ENCODE measurements at regions not wholly inside any gene's neighbourhood (a gene's known extent, or its start where the extent isn't known, plus 50 kb on each side); places are given as distances from the start of the nearest gene placed in this dataset.
A peak's percentile ranks its signal among the peaks of the same experiment; 100 is the strongest.

DNA sequence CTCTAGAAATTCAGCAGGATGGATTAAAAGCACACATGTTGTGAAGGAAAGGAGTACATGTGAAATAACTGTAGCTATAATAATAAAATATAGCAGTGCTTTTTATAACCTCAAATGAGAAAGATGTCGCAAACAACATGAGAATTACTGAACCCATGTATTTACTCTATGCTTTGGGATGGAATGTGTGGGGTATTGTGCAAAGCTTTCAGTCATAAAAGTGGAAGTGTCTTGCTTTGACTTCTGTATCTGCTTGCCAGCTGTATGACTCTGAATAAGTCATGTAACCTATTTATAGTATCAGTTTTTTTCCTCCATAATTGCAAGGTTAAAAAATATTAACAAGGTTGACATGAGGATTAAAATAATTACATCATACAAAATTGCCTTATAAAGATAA lies 519.3 kb upstream of the CADM2 start:
- Histone ChIP-seq H3K36me3 (ENCODE audit: control insufficient read depth in 2 of 2, extremely low read depth in 1 of 2, insufficient read depth in 1 of 2, low read length in 1 of 2) (no peaks in the 10 kb centered on the region), H3K27me3 (replicated peaks in 1 of 2; ENCODE audit: control insufficient read depth in 2 of 2, extremely low read depth in 1 of 2, insufficient read depth in 2 of 2, low read length in 1 of 2) (no peaks in the 10 kb centered on the region), H3K27ac (ENCODE audit: low read length) (no peak overlapping the region), H3K4me3 (ENCODE audit: control insufficient read depth in 1 of 2, extremely low read depth in 1 of 2, low read length in 1 of 2) (no peak overlapping the region), H3K9me3 (peaks cover 3% of the 10 kb centered on the region), H3K4me1 (ENCODE audit: control insufficient read depth in 1 of 2, extremely low read depth in 1 of 2, insufficient read depth in 2 of 2, low read length in 2 of 2) (no peaks in the 10 kb centered on the region)
- ATAC-seq (replicated peaks in 1 of 4): no peak
- Mint-ChIP-seq H3K4me1 (no peaks in the 10 kb centered on the region), H3K27ac (no peak overlapping the region), H3K9me3 (peaks cover 11 to 23% (median 18%) of the 10 kb centered on the region in 3 donors), H3K36me3 (no peaks in the 10 kb centered on the region), H3K4me3 (no peak overlapping the region), H3K27me3 (no peaks in the 10 kb centered on the region)
- POLR2A ChIA-PET: no interaction called here
- WGBS (ENCODE audit: insufficient coverage): no CpG with 5 or more reads among the region's 1 CpG
- DNase-seq: no peak
- CTCF ChIA-PET: no interaction called here

DNA sequence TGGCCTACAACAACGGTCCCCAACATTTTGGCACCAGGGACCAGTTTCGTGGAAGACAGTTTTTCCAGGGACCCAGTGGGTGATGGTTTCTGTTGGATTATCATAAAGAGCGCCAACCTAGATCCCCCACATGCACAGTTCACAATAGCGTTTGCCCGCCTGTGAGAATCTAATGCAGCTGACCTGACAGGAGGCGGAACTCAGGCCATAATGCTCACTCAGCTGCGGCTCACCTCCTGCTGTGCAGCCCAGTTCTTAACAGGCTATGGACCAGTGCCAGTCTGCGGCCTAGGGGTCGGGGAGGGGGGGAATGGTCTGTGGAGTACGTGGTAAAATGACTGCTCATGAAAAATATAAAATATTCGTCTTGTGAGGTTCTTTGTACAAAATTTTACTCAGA lies 518.5 kb upstream of the CADM2 start:
- no peak for DNase-seq

DNA sequence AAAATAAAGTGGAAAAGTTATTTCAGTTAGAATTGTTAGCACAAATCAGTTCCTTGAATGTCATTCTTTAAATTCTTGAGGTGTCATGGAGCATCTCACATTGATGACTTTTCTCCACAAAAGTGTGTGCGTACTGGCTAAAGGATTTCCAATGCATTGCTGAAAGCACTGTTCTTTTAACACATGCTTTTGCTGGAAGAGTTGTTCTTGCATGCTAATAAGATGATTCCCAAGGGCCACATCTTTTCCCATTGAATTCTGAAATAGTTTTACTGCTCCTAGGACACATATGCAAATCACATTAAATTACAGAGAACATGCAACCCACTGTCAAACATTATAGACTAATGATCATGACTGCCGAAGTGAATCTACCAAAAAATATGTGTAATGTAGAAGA lies 516.3 kb upstream of the CADM2 start:
- POLR2A ChIA-PET: no interaction called here
- H3K36me3 ChIP-seq (ENCODE audit: control insufficient read depth in 2 of 2, extremely low read depth in 1 of 2, insufficient read depth in 1 of 2, low read length in 1 of 2): no peaks in the 10 kb centered on the region
- no peak overlapping the region for H3K4me3 ChIP-seq (ENCODE audit: control insufficient read depth in 1 of 2, extremely low read depth in 1 of 2, low read length in 1 of 2)
- CTCF ChIA-PET: no interaction called here
- Mint-ChIP-seq H3K4me1 (no peaks in the 10 kb centered on the region), H3K4me3 (no peak overlapping the region), H3K36me3 (no peaks in the 10 kb centered on the region), H3K27me3 (no peaks in the 10 kb centered on the region), H3K9me3 (peaks cover 9 to 26% (median 14%) of the 10 kb centered on the region in 3 donors), H3K27ac (no peak overlapping the region)
- H3K27ac ChIP-seq (ENCODE audit: low read length): no peak overlapping the region
- no CpG with 5 or more reads among the region's 2 CpGs for WGBS (ENCODE audit: insufficient coverage)
- DNase-seq: no peak
- no peak for ATAC-seq (replicated peaks in 1 of 4)
- H3K4me1 ChIP-seq (ENCODE audit: control insufficient read depth in 1 of 2, extremely low read depth in 1 of 2, insufficient read depth in 2 of 2, low read length in 2 of 2): no peaks in the 10 kb centered on the region
- no peaks in the 10 kb centered on the region for H3K27me3 ChIP-seq (replicated peaks in 1 of 2; ENCODE audit: control insufficient read depth in 2 of 2, extremely low read depth in 1 of 2, insufficient read depth in 2 of 2, low read length in 1 of 2)
- peaks cover 2% of the 10 kb centered on the region for H3K9me3 ChIP-seq

More for the DNA sequence above, 518.5 kb upstream of the CADM2 start:
- no peak for ATAC-seq (replicated peaks in 1 of 4)
- Mint-ChIP-seq H3K4me1 (no peaks in the 10 kb centered on the region), H3K27ac (no peak overlapping the region), H3K9me3 (peaks cover 12 to 27% (median 14%) of the 10 kb centered on the region in 3 donors), H3K36me3 (no peaks in the 10 kb centered on the region), H3K27me3 (no peaks in the 10 kb centered on the region), H3K4me3 (no peak overlapping the region)
- no peak overlapping the region for H3K4me3 ChIP-seq (ENCODE audit: control insufficient read depth in 1 of 2, extremely low read depth in 1 of 2, low read length in 1 of 2)
- H3K9me3 ChIP-seq: peaks cover 3% of the 10 kb centered on the region
- CTCF ChIA-PET: no interaction called here
- no peaks in the 10 kb centered on the region for H3K36me3 ChIP-seq (ENCODE audit: control insufficient read depth in 2 of 2, extremely low read depth in 1 of 2, insufficient read depth in 1 of 2, low read length in 1 of 2)
- H3K27ac ChIP-seq (ENCODE audit: low read length): no peak overlapping the region
- no peaks in the 10 kb centered on the region for H3K4me1 ChIP-seq (ENCODE audit: control insufficient read depth in 1 of 2, extremely low read depth in 1 of 2, insufficient read depth in 2 of 2, low read length in 2 of 2)
- 83% methylated on average over 2 of the region's 11 CpGs for WGBS (ENCODE audit: insufficient coverage)
- no peaks in the 10 kb centered on the region for H3K27me3 ChIP-seq (replicated peaks in 1 of 2; ENCODE audit: control insufficient read depth in 2 of 2, extremely low read depth in 1 of 2, insufficient read depth in 2 of 2, low read length in 1 of 2)
- POLR2A ChIA-PET: no interaction called here

DNA sequence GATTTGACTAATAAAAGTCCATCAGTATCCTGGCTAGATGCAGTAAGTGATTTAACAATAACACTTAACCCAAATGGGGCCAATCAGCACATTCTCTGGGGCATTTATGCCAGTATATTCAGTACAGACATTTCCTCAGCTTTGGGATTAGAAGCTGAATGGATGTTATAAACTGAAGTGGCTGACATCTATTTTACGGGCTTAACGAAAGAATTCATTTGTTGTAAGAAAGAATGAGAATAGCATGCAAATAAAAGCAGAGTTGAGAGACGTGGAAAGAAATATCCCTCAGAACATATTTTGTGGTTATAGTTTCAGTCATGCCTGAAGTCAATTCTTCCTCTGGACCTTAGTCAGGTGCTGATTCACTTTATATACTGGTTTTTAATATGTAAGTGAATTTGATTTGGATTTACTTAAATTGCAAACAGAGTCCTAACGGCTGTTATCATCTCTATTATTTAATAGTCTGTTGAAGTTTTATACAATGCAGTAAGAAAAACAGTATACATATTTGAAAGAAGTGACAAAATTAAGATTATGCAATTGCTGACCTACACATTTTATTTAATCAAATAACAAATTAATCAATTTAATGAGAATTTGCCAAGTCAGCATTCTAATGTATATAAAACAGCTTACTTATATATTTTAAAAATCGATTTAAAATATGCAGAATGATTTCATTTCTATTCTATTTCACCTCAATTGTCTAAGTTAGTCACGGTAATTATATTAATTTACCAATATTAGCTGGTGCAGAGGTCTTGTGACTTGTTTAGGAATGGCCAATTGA lies 513.9 kb upstream of the CADM2 start:
- Histone ChIP-seq H3K4me1 (ENCODE audit: control insufficient read depth in 1 of 2, extremely low read depth in 1 of 2, insufficient read depth in 2 of 2, low read length in 2 of 2) (no peaks in the 10 kb centered on the region), H3K27ac (ENCODE audit: low read length) (no peak overlapping the region), H3K27me3 (replicated peaks in 1 of 2; ENCODE audit: control insufficient read depth in 2 of 2, extremely low read depth in 1 of 2, insufficient read depth in 2 of 2, low read length in 1 of 2) (no peaks in the 10 kb centered on the region), H3K36me3 (ENCODE audit: control insufficient read depth in 2 of 2, extremely low read depth in 1 of 2, insufficient read depth in 1 of 2, low read length in 1 of 2) (no peaks in the 10 kb centered on the region), H3K4me3 (ENCODE audit: control insufficient read depth in 1 of 2, extremely low read depth in 1 of 2, low read length in 1 of 2) (no peak overlapping the region), H3K9me3 (peaks cover 2% of the 10 kb centered on the region)
- CTCF ChIA-PET: no interaction called here
- H3K27ac Mint-ChIP-seq: no peak overlapping the region
- H3K4me3 Mint-ChIP-seq: no peak overlapping the region
- POLR2A ChIA-PET: no interaction called here
- H3K27me3 Mint-ChIP-seq: no peaks in the 10 kb centered on the region
- DNase-seq: no peak
- ATAC-seq (replicated peaks in 1 of 4): no peak
- no peaks in the 10 kb centered on the region for H3K4me1 Mint-ChIP-seq
- WGBS (ENCODE audit: insufficient coverage): no CpG with 5 or more reads among the region's 6 CpGs
- no peaks in the 10 kb centered on the region for H3K36me3 Mint-ChIP-seq
- H3K9me3 Mint-ChIP-seq: peaks cover 9 to 28% (median 20%) of the 10 kb centered on the region in 3 donors

DNA sequence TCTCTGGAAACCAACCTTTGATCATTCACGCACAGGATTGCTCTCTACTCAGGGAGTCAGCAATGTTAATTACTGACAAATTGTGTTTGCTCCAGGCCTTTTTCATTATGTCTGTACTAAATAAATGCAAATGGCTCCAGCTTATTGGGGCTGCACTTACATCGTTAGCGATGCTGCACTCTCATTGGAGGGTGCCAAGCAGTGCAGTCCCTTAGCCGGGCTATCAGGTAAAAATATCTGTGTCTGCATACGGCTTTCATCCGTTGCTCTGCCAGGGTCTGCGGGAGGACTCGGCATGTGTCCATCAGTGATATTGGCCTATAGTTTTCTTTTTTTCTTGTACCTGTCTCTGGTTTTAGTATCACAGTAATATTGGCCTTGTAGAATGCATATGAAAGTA lies 471.5 kb upstream of the CADM2 start:
- Mint-ChIP-seq H3K27me3 (no peaks in the 10 kb centered on the region), H3K27ac (no peak overlapping the region), H3K4me1 (no peaks in the 10 kb centered on the region), H3K36me3 (no peaks in the 10 kb centered on the region), H3K9me3 (peaks cover 15 to 33% (median 17%) of the 10 kb centered on the region in 3 donors), H3K4me3 (no peak overlapping the region)
- ATAC-seq (replicated peaks in 1 of 4) (no peak), DNase-seq (no peak)
- H3K4me1 ChIP-seq (ENCODE audit: control insufficient read depth in 1 of 2, extremely low read depth in 1 of 2, insufficient read depth in 2 of 2, low read length in 2 of 2): no peaks in the 10 kb centered on the region
- no peak overlapping the region for H3K4me3 ChIP-seq (ENCODE audit: control insufficient read depth in 1 of 2, extremely low read depth in 1 of 2, low read length in 1 of 2)
- ChIA-PET POLR2A (no interaction called here), CTCF (no interaction called here)
- H3K27me3 ChIP-seq (replicated peaks in 1 of 2; ENCODE audit: control insufficient read depth in 2 of 2, extremely low read depth in 1 of 2, insufficient read depth in 2 of 2, low read length in 1 of 2): no peaks in the 10 kb centered on the region
- H3K27ac ChIP-seq (ENCODE audit: low read length): no peak overlapping the region
- H3K36me3 ChIP-seq (ENCODE audit: control insufficient read depth in 2 of 2, extremely low read depth in 1 of 2, insufficient read depth in 1 of 2, low read length in 1 of 2): no peaks in the 10 kb centered on the region
- 85% methylated on average over 5 of the region's 8 CpGs for WGBS (ENCODE audit: insufficient coverage)
- H3K9me3 ChIP-seq: no peaks in the 10 kb centered on the region

DNA sequence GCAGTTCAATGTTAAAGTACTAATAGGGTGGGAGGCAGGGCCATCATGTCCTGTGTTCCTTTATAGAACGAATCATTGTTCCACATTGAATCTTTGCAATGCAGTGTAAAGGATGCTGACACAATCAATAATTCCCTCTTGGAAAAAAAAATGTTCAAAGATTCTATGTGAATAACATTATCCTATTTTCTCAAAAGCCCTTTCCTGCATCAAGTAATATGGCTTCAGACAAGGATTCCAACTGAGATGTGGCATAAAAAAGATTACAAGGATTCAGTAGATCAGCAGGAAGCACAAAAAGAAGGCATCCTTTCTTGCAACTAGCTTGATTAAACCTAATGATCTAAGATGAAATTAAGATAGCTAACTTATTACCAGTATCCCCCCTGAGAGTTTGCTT lies 454.0 kb upstream of the CADM2 start:
- Mint-ChIP-seq H3K27me3 (no peaks in the 10 kb centered on the region), H3K36me3 (no peaks in the 10 kb centered on the region), H3K27ac (no peak overlapping the region), H3K4me3 (no peak overlapping the region), H3K9me3 (peaks cover 11 to 16% (median 15%) of the 10 kb centered on the region in 3 donors), H3K4me1 (no peaks in the 10 kb centered on the region)
- no peak overlapping the region for H3K4me3 ChIP-seq (ENCODE audit: control insufficient read depth in 1 of 2, extremely low read depth in 1 of 2, low read length in 1 of 2)
- H3K36me3 ChIP-seq (ENCODE audit: control insufficient read depth in 2 of 2, extremely low read depth in 1 of 2, insufficient read depth in 1 of 2, low read length in 1 of 2): no peaks in the 10 kb centered on the region
- ChIA-PET POLR2A (no interaction called here), CTCF (no interaction called here)
- DNase-seq: no peak
- no peaks in the 10 kb centered on the region for H3K4me1 ChIP-seq (ENCODE audit: control insufficient read depth in 1 of 2, extremely low read depth in 1 of 2, insufficient read depth in 2 of 2, low read length in 2 of 2)
- ATAC-seq (replicated peaks in 1 of 4): no peak
- no peaks in the 10 kb centered on the region for H3K9me3 ChIP-seq
- no CpG with 5 or more reads among the region's 1 CpG for WGBS (ENCODE audit: insufficient coverage)
- H3K27me3 ChIP-seq (replicated peaks in 1 of 2; ENCODE audit: control insufficient read depth in 2 of 2, extremely low read depth in 1 of 2, insufficient read depth in 2 of 2, low read length in 1 of 2): no peaks in the 10 kb centered on the region
- no peak overlapping the region for H3K27ac ChIP-seq (ENCODE audit: low read length)

DNA sequence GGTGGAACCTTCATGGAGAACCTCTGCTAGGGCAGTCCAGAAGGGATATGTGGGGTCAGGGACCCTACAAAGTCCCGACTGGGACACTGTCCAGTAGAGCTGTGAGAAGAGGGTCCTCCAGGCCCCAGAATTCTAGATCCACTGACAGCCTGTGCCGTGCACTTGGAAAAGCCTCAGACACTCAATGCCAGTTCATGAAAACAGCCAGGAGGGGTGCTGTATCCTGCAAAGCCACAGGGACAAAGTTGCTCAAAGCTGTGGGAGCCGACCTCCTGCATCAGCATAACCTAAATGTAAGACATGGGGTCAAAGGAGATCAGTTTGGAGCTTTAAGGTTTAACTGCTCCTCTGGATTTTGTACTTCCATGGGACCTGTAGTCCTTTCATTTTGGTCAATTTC lies 448.8 kb upstream of the CADM2 start:
- Mint-ChIP-seq H3K4me3 (no peak overlapping the region), H3K27ac (no peak overlapping the region), H3K9me3 (peaks cover 8 to 43% (median 23%) of the 10 kb centered on the region in 3 donors), H3K36me3 (no peaks in the 10 kb centered on the region), H3K27me3 (no peaks in the 10 kb centered on the region), H3K4me1 (no peaks in the 10 kb centered on the region)
- ChIA-PET CTCF (no interaction called here), POLR2A (no interaction called here)
- ATAC-seq (replicated peaks in 1 of 4) (peak in 1 of 4 experiments; percentile 20), DNase-seq (no peak)
- no peaks in the 10 kb centered on the region for H3K27me3 ChIP-seq (replicated peaks in 1 of 2; ENCODE audit: control insufficient read depth in 2 of 2, extremely low read depth in 1 of 2, insufficient read depth in 2 of 2, low read length in 1 of 2)
- no peaks in the 10 kb centered on the region for H3K4me1 ChIP-seq (ENCODE audit: control insufficient read depth in 1 of 2, extremely low read depth in 1 of 2, insufficient read depth in 2 of 2, low read length in 2 of 2)
- H3K36me3 ChIP-seq (ENCODE audit: control insufficient read depth in 2 of 2, extremely low read depth in 1 of 2, insufficient read depth in 1 of 2, low read length in 1 of 2): no peaks in the 10 kb centered on the region
- H3K9me3 ChIP-seq: no peaks in the 10 kb centered on the region
- H3K27ac ChIP-seq (ENCODE audit: low read length): no peak overlapping the region
- WGBS (ENCODE audit: insufficient coverage): 89% methylated on average over 1 of the region's 3 CpGs
- no peak overlapping the region for H3K4me3 ChIP-seq (ENCODE audit: control insufficient read depth in 1 of 2, extremely low read depth in 1 of 2, low read length in 1 of 2)

Measured in T-cell (primary cell).